Upper lobe of left lung (tissue), 4 donors: ENCODE measurements at regions not wholly inside any gene's neighbourhood (a gene's known extent, or its start where the extent isn't known, plus 50 kb on each side); places are given as distances from the start of the nearest gene placed in this dataset.

Source experiments
- CTCF ChIP-seq, 6 experiments: fragments of 450-650 bp in 4 of 6; fragments of 200-600 bp in 2 of 6; sonication (generic) in 2 of 6; IDR thresholded peaks; one replicate each; pipeline ENCODE4 v1.5.1; 2016 to 2019; ENCODE audit warnings: antibody characterized with exemption in 6 of 6
- EP300 ChIP-seq, 4 donors: sonication (generic); formaldehyde crosslinking; IDR thresholded peaks; one replicate each; pipeline ENCODE4 v1.5.1; 2017; ENCODE audit warnings: antibody characterized with exemption in 4 of 4, control low read depth in 2 of 4
- POLR2A ChIP-seq, 4 donors: fragments of 450-650 bp; IDR thresholded peaks; one replicate each; pipeline ENCODE4 v1.5.1; 2016 to 2017; ENCODE audit warnings: antibody characterized with exemption in 4 of 4, mild to moderate bottlenecking in 2 of 4
- POLR2AphosphoS5 ChIP-seq, 2 donors: sonication (generic); formaldehyde crosslinking; IDR thresholded peaks; one replicate each; pipeline ENCODE4 v1.5.1; 2017; ENCODE audit warnings: antibody characterized with exemption in 2 of 2

GRCh38 chr2:177153805-177154204, 58.8 kb upstream of the HNRNPA3 start:
- TF ChIP-seq CTCF (IDR thresholded peaks at IDR 0.05): no peak
- no peak for TF ChIP-seq POLR2A (IDR thresholded peaks at IDR 0.05)
- no peak for TF ChIP-seq POLR2AphosphoS5 (IDR thresholded peaks at IDR 0.05)
- TF ChIP-seq EP300 (IDR thresholded peaks at IDR 0.05): no peak
